ENCODE measurements at regions not wholly inside any gene's neighbourhood (a gene's known extent, or its start where the extent isn't known, plus 50 kb on each side); places are given as distances from the start of the nearest gene placed in this dataset.

DNA sequence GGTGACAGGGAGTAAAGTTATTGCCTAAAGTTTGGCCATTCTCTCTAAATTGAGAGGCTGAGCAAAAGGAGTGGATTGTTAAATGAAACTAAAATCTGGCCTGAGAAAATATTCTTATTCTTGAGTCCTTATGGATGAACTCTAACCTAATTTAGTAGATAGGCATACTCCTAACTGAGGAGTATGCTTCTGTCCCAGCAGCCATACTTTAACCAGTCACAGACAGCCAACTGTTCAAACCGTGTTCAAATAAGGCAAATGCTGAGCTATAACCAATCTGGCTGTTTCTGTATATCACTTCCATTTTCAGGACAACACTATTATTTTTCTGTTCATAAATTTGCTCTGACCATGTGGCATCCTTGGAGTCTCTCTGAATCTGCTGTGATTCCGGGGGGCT, 75.9 kb upstream of the RERGL start:
- no peak for TF ChIP-seq POLR2A (IDR thresholded peaks at IDR 0.05; ENCODE audit: low read length)
- no peak for TF ChIP-seq GATA1 (IDR thresholded peaks at IDR 0.05; ENCODE audit: low read depth, low read length)

Data from erythroblast (primary cell).